GM12864 (cell line): ENCODE measurements at regions not wholly inside any gene's neighbourhood (a gene's known extent, or its start where the extent isn't known, plus 50 kb on each side); places are given as distances from the start of the nearest gene placed in this dataset.

Experiments used
- DNase-seq: peaks from one replicate; pipeline ENCODE4 v3.0.0-alpha.2; 2011; ENCODE audit warnings: low read depth
- H3K4me3 ChIP-seq: 2 replicates; pipeline ENCODE4 v1.5.1; 2011; ENCODE audit warnings: mild to moderate bottlenecking, low read depth, low read length, control low read depth
- CTCF ChIP-seq: IDR thresholded peaks from 2 replicates; pipeline ENCODE4 v1.5.1; 2011; ENCODE audit warnings: low read depth, mild to moderate bottlenecking, moderate library complexity, low read length, control low read depth, inconsistent platforms; ENCODE audit errors: missing control alignments

GRCh38 chr12:127414186-127414585 lies 852.8 kb upstream of the TMEM132C start:
- DNase-seq, result no peak
- H3K4me3 ChIP-seq, result no peak overlapping the region
- TF ChIP-seq CTCF, result no peak

- TF ChIP-seq CTCF, result no peak
- DNase-seq, result no peak
- no peak overlapping the region for H3K4me3 ChIP-seq
Measured at GRCh38 chr12:127414636-127415035, 852.3 kb upstream of the TMEM132C start.

- TF ChIP-seq CTCF, result no peak
- no peak for DNase-seq
- H3K4me3 ChIP-seq, result no peak overlapping the region
Measured at GRCh38 chr12:127416796-127417195, 850.2 kb upstream of the TMEM132C start.

GRCh38 chr12:127419111-127419510 lies 847.9 kb upstream of the TMEM132C start:
- no peak for TF ChIP-seq CTCF
- no peak overlapping the region for H3K4me3 ChIP-seq
- no peak for DNase-seq

- H3K4me3 ChIP-seq, result no peak overlapping the region
- no peak for DNase-seq
- TF ChIP-seq CTCF, result no peak
Measured at GRCh38 chr12:127421614-127422013, 845.4 kb upstream of the TMEM132C start.

GRCh38 chr12:127422935-127423566 lies 843.9 kb upstream of the TMEM132C start:
- H3K4me3 ChIP-seq, result no peak overlapping the region
- no peak for DNase-seq
- TF ChIP-seq CTCF, result no peak

GRCh38 chr12:127425474-127425873 lies 841.5 kb upstream of the TMEM132C start:
- no peak for TF ChIP-seq CTCF
- DNase-seq, result no peak
- no peak overlapping the region for H3K4me3 ChIP-seq
